ENCODE measurements at regions not wholly inside any gene's neighbourhood (a gene's known extent, or its start where the extent isn't known, plus 50 kb on each side); places are given as distances from the start of the nearest gene placed in this dataset.

GRCh38 chr5:114265432-114266060 is 96.3 kb upstream of the KCNN2 start:
- Histone ChIP-seq H3K79me2 (replicated peaks; ENCODE audit: insufficient read depth) (no peaks in the 10 kb centered on the region), H3K4me2 (no peak overlapping the region), H3F3A (replicated peaks; ENCODE audit: low read depth) (no peaks in the 10 kb centered on the region), H3K4me3 (no peak overlapping the region), H3K9me2 (ENCODE audit: insufficient read depth) (no peaks in the 10 kb centered on the region), H3K27me3 (ENCODE audit: insufficient read depth) (no peaks in the 10 kb centered on the region), H2AFZ (0 out of 2 replicates have a peak overlapping the region, but pooled peaks have one; percentile 28), H3K36me3 (ENCODE audit: insufficient read depth) (no peaks in the 10 kb centered on the region), H3K4me1 (ENCODE audit: insufficient read depth) (no peaks in the 10 kb centered on the region), H3K27ac (ENCODE audit: low read depth) (no peak overlapping the region), H4K20me1 (replicated peaks; ENCODE audit: insufficient read depth) (no peaks in the 10 kb centered on the region)
- H3K9me3 Mint-ChIP-seq, result no peaks in the 10 kb centered on the region
- H3K4me1 Mint-ChIP-seq, result peaks cover 5% of the 10 kb centered on the region; the same call in 2 of the 3 replicates
- no peak for TF ChIP-seq ZNF114 (CRISPR knock-in tag; IDR thresholded peaks at IDR 0.05)
- TF ChIP-seq REST (IDR thresholded peaks at IDR 0.05; ENCODE audit: unreplicated experiment), result no peak
- TF ChIP-seq ZNF331 (CRISPR knock-in tag; IDR thresholded peaks at IDR 0.05; ENCODE audit: low read depth), result no peak
- TF ChIP-seq JUNB (IDR thresholded peaks at IDR 0.05; ENCODE audit: unreplicated experiment), result no peak
- no peak for TF ChIP-seq STAT1 (IDR thresholded peaks at IDR 0.05; ENCODE audit: unreplicated experiment)
- no peak for TF ChIP-seq ZNF462 (CRISPR knock-in tag; IDR thresholded peaks at IDR 0.05)
- TF ChIP-seq CTCF (conservative IDR thresholded peaks at IDR 0.05; ENCODE audit: low read depth in 2 of 2), result no peak
- TF ChIP-seq EZH2phosphoT487 (IDR thresholded peaks at IDR 0.05; ENCODE audit: unreplicated experiment), result no peak
- H3K27me3 Mint-ChIP-seq (ENCODE audit: insufficient read depth, low read depth, poor library complexity), result peaks cover 2% of the 10 kb centered on the region
- DNase-seq (ENCODE audit: low spot score) (no peak), ATAC-seq (no peak)
- no peaks in the 10 kb centered on the region for H3K36me3 Mint-ChIP-seq (ENCODE audit: low read depth)
- no peak overlapping the region; the same call in 1 of the 2 replicates for H3K27ac Mint-ChIP-seq
- no peak overlapping the region for H3K4me3 Mint-ChIP-seq
